DND-41 (cell line): ENCODE measurements at regions not wholly inside any gene's neighbourhood (a gene's known extent, or its start where the extent isn't known, plus 50 kb on each side); places are given as distances from the start of the nearest gene placed in this dataset.

Source experiments
- EZH2 ChIP-seq: IDR thresholded peaks from 3 replicates; pipeline ENCODE4 v1.6.1; 2012; ENCODE audit warnings: borderline replicate concordance, low read depth, mild to moderate bottlenecking, moderate library complexity, low read length, inconsistent platforms; ENCODE audit not compliant: severe bottlenecking
- TF ChIP-seq, protein P1 (sequence below): IDR thresholded peaks from 2 replicates; pipeline ENCODE4 v1.5.1; 2012; ENCODE audit warnings: borderline replicate concordance, low read length, moderate library complexity, mild to moderate bottlenecking; ENCODE audit not compliant: poor library complexity, severe bottlenecking; ENCODE audit errors: extremely low read depth

DNA sequence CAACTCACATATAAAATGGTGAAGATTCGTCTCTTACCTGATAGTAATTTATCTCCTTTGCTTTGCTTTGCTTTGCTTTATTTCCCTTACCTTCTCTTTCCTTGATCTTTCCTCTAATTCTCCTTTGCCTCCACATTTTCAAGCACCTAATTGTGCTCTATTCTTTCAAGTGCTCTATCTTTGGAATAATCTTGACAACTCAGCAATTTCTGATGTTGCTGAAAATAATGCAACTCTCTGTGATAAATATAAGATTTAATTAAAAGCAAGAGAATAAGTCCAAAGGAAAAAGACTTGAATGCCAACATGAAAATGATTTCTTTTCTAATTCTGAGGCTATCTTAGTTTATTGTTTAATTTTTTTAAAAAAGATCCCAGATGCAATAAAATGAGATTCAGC is 139.5 kb upstream of the SYT1 start:
- TF ChIP-seq, protein P1, sequence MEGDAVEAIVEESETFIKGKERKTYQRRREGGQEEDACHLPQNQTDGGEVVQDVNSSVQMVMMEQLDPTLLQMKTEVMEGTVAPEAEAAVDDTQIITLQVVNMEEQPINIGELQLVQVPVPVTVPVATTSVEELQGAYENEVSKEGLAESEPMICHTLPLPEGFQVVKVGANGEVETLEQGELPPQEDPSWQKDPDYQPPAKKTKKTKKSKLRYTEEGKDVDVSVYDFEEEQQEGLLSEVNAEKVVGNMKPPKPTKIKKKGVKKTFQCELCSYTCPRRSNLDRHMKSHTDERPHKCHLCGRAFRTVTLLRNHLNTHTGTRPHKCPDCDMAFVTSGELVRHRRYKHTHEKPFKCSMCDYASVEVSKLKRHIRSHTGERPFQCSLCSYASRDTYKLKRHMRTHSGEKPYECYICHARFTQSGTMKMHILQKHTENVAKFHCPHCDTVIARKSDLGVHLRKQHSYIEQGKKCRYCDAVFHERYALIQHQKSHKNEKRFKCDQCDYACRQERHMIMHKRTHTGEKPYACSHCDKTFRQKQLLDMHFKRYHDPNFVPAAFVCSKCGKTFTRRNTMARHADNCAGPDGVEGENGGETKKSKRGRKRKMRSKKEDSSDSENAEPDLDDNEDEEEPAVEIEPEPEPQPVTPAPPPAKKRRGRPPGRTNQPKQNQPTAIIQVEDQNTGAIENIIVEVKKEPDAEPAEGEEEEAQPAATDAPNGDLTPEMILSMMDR: no peak
- no peak for TF ChIP-seq EZH2
